T-helper 1 cell (primary cell): ENCODE measurements at regions not wholly inside any gene's neighbourhood (a gene's known extent, or its start where the extent isn't known, plus 50 kb on each side); places are given as distances from the start of the nearest gene placed in this dataset.
"Not testable (repeated sequence)": the region's sequence is repeated elsewhere in the genome, so short reads cannot be mapped to it uniquely, and the experiment has no call there.

Experiments used
- DNase-seq, 5 donors: peaks; one replicate each; pipeline ENCODE4 v3.0.0-alpha.2; 2012 to 2020

GRCh38 chr11:93032580-93032979, 63.1 kb downstream of the MTNR1B start:
- no peak for DNase-seq

DNA sequence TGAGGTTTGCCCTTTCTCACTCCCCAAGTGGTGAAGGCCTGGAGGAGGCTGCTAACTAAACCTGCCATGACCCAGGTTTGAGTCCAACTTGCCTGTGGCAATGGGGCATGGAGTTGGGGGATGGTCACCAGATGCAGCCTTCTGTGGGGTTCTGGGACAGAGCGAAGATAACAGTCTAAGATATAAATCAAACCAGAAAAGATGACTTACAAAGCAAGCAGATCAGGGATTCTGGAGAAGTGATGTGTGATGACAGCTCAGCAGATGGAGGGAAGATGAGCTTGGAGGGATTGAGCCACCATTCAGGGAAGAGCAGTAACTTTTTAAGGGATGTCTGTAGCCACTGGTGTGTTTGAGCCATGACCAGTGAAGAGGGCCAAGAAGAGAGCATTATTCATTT, 63.6 kb downstream of the MTNR1B start:
- no peak for DNase-seq

- DNase-seq: no peak
These were observed 64.7 kb downstream of the MTNR1B start for GRCh38 chr11:93034031-93034722.

DNA sequence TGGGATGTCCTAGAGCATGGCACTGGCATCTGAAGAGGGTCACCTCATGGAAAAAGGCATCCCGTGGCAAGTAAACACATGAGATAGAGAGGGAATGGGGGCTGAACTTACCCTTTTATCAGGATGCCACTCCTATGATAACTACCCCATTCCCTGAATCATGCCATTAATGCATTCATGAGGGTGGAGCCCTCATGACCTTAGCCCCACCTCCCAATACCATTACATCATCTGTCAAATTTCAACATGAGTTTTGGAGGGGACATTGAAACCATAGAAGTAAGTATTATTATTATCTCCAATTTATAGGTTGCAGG, 65.2 kb downstream of the MTNR1B start:
- DNase-seq: no peak

DNA sequence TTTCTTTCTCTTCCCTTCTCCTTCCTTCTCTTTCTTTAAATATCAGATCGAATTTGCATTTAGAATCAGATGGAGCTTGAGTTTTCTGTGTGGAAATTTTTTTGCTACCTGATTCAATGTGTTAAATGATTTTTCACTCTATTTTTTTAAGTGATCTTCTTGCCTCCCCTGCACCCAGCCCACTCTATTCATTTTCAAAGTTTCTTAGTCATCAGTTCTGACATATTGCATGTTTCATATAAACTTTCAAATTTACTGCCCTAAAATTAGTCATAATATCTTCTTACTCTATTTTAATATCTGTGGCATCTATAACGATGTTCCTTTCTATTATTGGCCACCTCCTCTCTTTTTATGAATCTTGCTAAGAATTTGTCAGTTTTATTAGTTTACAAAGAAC, 69.1 kb downstream of the MTNR1B start:
- DNase-seq: no peak

DNA sequence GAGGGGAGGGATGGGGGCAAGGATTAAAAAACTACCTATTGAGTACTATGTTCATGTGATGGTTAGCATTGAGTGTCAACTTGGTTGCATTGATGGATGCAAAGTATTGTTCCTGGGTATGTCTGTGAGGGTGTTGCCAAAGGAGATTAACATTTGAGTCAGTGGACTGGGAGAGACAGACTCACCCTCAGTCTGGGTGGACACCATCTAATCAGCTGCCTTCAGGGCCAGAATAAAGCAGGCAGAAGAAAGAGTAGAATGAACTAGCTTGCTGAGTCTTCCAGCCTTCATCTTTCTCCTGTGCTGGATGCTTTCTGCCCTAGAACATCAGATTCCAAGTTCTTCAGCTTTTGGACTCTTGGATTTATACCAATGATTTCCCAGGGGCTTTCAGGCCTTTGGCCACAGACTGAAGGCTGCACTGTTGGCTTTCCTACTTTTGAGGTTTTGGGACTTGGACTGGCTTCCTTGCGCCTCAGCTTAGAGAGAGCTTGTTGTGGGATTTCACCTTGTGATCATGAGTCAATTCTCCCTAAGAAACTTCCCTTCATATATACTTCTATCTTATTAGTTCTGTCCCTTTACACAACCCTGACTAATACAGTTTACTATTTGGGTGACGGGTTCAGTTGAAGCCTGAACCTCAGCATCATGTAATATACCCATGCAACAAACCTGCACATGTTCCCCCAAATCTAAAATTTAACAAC, 70.2 kb downstream of the MTNR1B start:
- no peak for DNase-seq

GRCh38 chr11:93041682-93042081, 72.2 kb downstream of the MTNR1B start:
- no peak for DNase-seq

DNA sequence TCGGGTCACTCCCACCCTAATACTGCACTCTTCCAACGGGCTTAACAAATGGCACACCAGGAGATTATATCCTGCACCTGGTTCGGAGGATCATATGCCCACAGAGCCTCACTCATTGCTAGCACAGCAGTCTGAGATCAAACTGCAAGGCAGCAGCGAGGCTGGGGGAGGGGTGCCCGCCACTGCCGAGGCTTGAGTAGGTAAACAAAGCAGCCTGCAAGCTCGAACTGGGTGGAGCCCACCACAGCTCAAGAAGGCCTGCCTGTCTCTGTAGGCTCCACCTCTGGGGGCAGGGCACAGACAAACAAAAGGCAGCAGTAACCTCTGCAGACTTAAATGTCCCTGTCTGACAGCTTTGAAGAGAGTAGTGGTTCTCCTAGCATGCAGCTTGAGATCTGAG, 73.7 kb downstream of the MTNR1B start:
- not testable (repeated sequence) for DNase-seq

GRCh38 chr11:93049740-93050139, 80.3 kb downstream of the MTNR1B start:
- DNase-seq: no peak

DNA sequence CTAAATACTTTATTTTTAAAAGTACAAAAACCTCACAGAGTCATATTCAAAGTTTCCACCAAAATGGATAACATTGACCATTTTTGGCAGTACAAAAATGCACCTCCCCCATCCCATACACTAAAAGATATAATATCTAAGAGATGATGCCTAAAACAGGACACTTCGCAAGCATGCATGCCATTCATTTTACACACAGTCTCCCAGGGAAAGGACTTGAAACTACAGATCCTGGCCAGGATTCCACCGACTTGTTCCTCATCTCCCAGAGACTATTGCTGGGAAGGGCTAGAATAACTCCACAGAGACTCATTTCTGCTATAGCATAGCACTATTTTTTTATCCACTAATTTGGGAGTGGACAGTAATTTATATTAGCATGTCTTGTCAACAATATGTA, 81.7 kb downstream of the MTNR1B start:
- DNase-seq: no peak

DNA sequence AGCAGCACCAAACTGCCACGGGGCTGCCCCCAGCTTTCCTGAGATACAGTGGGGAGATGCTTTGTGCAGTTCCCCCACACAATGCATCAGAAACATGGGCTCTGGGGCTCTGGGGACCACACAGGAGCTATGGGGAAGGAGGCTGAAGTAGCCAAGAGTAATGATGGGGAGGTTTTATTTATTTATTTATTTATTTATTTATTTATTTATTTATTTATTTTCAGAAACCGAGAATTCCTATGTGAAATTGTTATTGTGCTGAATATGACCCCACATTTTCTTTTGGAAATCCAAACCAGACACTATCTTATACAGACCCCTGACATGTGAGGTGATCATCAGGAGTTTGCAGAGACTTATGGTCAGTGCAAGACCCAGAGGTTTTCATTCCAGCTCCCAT, 84.4 kb downstream of the MTNR1B start:
- DNase-seq: no peak

DNA sequence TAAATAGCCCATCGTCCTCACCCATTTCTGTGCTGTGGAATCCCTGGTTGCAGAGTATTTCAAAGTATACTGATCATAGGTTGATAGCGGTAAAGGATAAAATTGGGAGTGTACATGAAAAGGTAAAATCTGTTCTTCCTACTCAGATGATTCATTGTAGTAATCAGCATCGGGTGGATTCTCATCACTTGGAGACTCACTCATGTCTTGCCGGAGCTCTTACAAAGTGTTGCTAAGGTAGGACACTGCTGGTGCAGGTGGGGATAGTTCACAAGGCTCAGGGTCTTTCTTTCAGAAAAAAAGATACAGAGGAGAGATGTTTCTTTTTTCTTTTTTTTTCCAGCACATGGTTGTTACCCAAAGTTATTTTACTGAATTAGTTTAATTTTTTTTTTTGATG, 84.8 kb downstream of the MTNR1B start:
- DNase-seq: no peak

- peak in 1 of 5 donors; percentile 49 for DNase-seq
These were observed 85.4 kb downstream of the MTNR1B start for GRCh38 chr11:93054881-93055280.

GRCh38 chr11:93059117-93059957, 89.9 kb downstream of the MTNR1B start:
- no peak for DNase-seq

DNA sequence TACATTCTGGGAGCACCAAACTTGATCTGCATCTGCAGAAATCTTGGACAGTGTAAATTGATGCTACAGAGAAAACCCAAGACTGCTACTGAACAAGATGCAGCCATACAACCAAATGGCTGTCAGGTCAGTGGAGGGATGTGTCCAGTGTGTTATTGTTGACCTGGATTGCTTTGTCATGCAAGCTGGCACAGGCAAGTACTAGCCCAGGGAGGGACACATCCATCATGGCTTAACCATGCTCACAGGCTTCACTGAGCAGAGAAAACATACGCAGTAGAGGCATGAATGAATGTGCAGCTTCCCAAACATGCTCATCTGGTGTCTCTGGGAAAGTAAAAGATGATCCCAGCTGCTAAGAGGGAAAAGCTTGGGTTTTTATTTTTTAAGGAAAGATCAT, 93.6 kb downstream of the MTNR1B start:
- no peak for DNase-seq

GRCh38 chr11:93065074-93065674, 95.7 kb downstream of the MTNR1B start:
- peak in 1 of 5 donors; percentile 3 for DNase-seq

- DNase-seq: no peak
These were observed 98.5 kb downstream of the MTNR1B start for GRCh38 chr11:93067881-93068390.

- DNase-seq: no peak
These were observed 102.9 kb downstream of the MTNR1B start for GRCh38 chr11:93072229-93072914.

- DNase-seq: no peak
These were observed 103.6 kb downstream of the MTNR1B start for GRCh38 chr11:93073026-93073425.

DNA sequence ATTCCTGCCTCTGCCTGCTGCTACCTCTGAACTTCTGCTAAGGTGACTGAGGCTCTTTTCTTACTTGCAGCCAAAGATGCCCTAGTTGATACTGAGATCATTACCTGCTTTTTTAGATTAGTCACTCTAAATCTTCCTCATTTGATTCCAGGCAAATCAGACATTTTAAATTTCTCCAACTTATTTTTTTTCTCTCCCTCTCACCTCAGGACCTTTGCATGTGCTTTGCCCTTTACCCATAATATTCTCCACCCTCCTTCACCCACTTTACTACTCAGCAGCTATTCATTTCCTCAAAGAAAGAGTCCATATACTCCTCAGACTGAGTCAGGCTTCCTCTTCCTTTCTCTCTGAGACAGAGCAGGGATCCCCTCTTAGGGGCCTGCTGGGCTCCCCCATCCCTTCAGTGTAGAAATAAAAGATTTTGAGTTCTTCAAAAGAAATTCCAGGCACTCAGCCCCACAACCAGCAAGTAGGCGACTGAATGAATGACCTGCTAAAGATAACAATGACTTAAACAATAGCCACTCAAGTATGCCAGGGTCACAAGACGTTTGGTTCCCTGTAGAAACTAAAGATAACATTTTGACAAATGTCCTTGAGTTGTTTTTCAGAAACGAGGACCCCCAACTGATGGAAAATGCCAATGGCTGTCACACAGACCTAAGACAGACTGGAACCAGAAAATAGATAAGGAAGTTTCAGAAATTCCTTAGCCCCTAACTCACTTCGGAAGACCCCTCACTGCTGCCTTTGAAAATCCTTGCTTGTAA, 104.2 kb downstream of the MTNR1B start:
- DNase-seq: no peak

DNA sequence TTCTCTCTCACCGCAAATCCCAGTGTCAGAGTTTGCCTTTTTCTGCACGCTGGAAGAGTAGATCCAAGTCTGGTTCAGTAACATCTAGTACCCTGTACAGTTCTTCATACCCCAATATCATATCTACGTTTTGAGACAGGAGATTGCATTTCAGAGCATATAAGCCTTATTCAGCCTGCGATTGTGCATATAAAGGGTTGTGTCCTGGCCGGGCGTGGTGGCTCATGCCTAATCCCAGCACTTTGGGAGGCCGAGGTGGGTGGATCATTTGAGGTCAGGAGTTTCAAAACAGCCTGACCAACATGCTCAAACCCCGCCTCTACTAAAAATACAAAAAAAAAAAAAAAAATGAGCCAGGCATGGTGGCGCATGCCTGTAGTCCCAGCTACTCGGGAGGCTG, 104.9 kb downstream of the MTNR1B start:
- DNase-seq: no peak

GRCh38 chr11:93075782-93076181, 106.3 kb downstream of the MTNR1B start:
- no peak for DNase-seq
